Cardiac fibroblast (primary cell): ENCODE measurements at regions not wholly inside any gene's neighbourhood (a gene's known extent, or its start where the extent isn't known, plus 50 kb on each side); places are given as distances from the start of the nearest gene placed in this dataset.
A peak's percentile ranks its signal among the peaks of the same experiment; 100 is the strongest.

Experiments
- DNase-seq, 2 donors: peaks; one replicate each; pipeline versions ENCODE4 v3.0.0 to v3.0.0-alpha.2; 2010; ENCODE audit warnings: low read depth in 2 of 2
- H3K4me3 ChIP-seq, 2 donors: replicated peaks in 1 of 2; 1 replicate in 1 of 2; 2 replicates in 1 of 2; pipeline ENCODE4 v1.5.1; 2011; ENCODE audit warnings: low read depth in 2 of 2, low read length in 2 of 2, mild to moderate bottlenecking in 2 of 2, moderate library complexity in 1 of 2
- CTCF ChIP-seq: IDR thresholded peaks from one replicate; pipeline ENCODE4 v1.5.1; 2011; ENCODE audit warnings: low read depth, mild to moderate bottlenecking, low read length, inconsistent platforms

- TF ChIP-seq CTCF, result no peak
- DNase-seq, result peak in 1 of 2 donors; percentile 43
- no peak overlapping the region for H3K4me3 ChIP-seq
These were observed 159.1 kb upstream of the RAB4A start for GRCh38 chr1:229111703-229112319.

GRCh38 chr1:229112832-229113548 lies 157.9 kb upstream of the RAB4A start:
- DNase-seq, result no peak
- no peak for TF ChIP-seq CTCF
- H3K4me3 ChIP-seq, result no peak overlapping the region

GRCh38 chr1:229114315-229114714 lies 156.6 kb upstream of the RAB4A start:
- no peak overlapping the region for H3K4me3 ChIP-seq
- no peak for TF ChIP-seq CTCF
- DNase-seq, result no peak

- no peak overlapping the region for H3K4me3 ChIP-seq
- no peak for TF ChIP-seq CTCF
- peak in 1 of 2 donors; percentile 18 for DNase-seq
These were observed 156.0 kb upstream of the RAB4A start for GRCh38 chr1:229114850-229115365.

GRCh38 chr1:229116114-229116513 lies 154.8 kb upstream of the RAB4A start:
- H3K4me3 ChIP-seq, result no peak overlapping the region
- no peak for TF ChIP-seq CTCF
- DNase-seq, result peak in 1 of 2 donors; percentile 45

GRCh38 chr1:229117664-229118300 lies 153.1 kb upstream of the RAB4A start:
- TF ChIP-seq CTCF, result no peak
- H3K4me3 ChIP-seq, result no peak overlapping the region
- peak in 1 of 2 donors; percentile 75 for DNase-seq
